NCI-H2081 (cell line): ENCODE measurements at regions not wholly inside any gene's neighbourhood (a gene's known extent, or its start where the extent isn't known, plus 50 kb on each side); places are given as distances from the start of the nearest gene placed in this dataset.

Experiments
- DNase-seq, 2 experiments: peaks; one replicate each; lab custom pipeline; 2025; lab: John Stamatoyannopoulos, UW

- DNase-seq, result no peak
Measured at GRCh38 chr1:5812295-5812694, 179.9 kb downstream of the NPHP4 start.

GRCh38 chr1:5811419-5811818 lies 180.8 kb downstream of the NPHP4 start:
- DNase-seq, result no peak

GRCh38 chr1:5810553-5811270 lies 181.5 kb downstream of the NPHP4 start:
- DNase-seq, result no peak

GRCh38 chr1:5810131-5810530 lies 182.1 kb downstream of the NPHP4 start:
- DNase-seq, result no peak

GRCh38 chr1:5809207-5809788 lies 182.9 kb downstream of the NPHP4 start:
- DNase-seq, result no peak

GRCh38 chr1:5803851-5804250 lies 188.4 kb downstream of the NPHP4 start:
- DNase-seq, result no peak

- no peak for DNase-seq
Measured at GRCh38 chr1:5802606-5803005, 189.6 kb downstream of the NPHP4 start.

- no peak for DNase-seq
Measured at GRCh38 chr1:5798904-5799303, 193.3 kb downstream of the NPHP4 start.

- no peak for DNase-seq
Measured at GRCh38 chr1:5798151-5798730, 194.0 kb downstream of the NPHP4 start.

- no peak for DNase-seq
Measured at GRCh38 chr1:5796028-5796427, 196.2 kb downstream of the NPHP4 start.

- DNase-seq, result no peak
Measured at GRCh38 chr1:5794279-5794678, 197.9 kb downstream of the NPHP4 start.

- no peak for DNase-seq
Measured at GRCh38 chr1:5793516-5793915, 198.7 kb downstream of the NPHP4 start.

GRCh38 chr1:5781079-5781478 lies 211.1 kb downstream of the NPHP4 start:
- no peak for DNase-seq

GRCh38 chr1:5780324-5780716 lies 211.9 kb downstream of the NPHP4 start:
- no peak for DNase-seq

GRCh38 chr1:5779608-5780323 lies 212.5 kb downstream of the NPHP4 start:
- DNase-seq, result no peak

GRCh38 chr1:5776035-5776550 lies 216.1 kb downstream of the NPHP4 start:
- no peak for DNase-seq

- DNase-seq, result no peak
Measured at GRCh38 chr1:5774019-5774418, 218.2 kb downstream of the NPHP4 start.

- no peak for DNase-seq
Measured at GRCh38 chr1:5771788-5772187, 220.4 kb downstream of the NPHP4 start.

- no peak for DNase-seq
Measured at GRCh38 chr1:5770981-5771765, 221.1 kb downstream of the NPHP4 start.

GRCh38 chr1:5769760-5770159 lies 222.5 kb downstream of the NPHP4 start:
- DNase-seq, result no peak

GRCh38 chr1:5769146-5769545 lies 223.1 kb downstream of the NPHP4 start:
- no peak for DNase-seq

GRCh38 chr1:5768014-5768413 lies 224.2 kb downstream of the NPHP4 start:
- DNase-seq, result no peak
